Non-pigmented ciliary epithelial cell (primary cell): ENCODE measurements at regions not wholly inside any gene's neighbourhood (a gene's known extent, or its start where the extent isn't known, plus 50 kb on each side); places are given as distances from the start of the nearest gene placed in this dataset.

Experiments used
- DNase-seq: peaks from one replicate; pipeline ENCODE4 v3.0.0-alpha.2; 2010; ENCODE audit warnings: low read depth

GRCh38 chr2:173419506-173419905 is 64.8 kb downstream of the CDCA7 start:
- no peak for DNase-seq

GRCh38 chr2:173424886-173425285 is 70.2 kb downstream of the CDCA7 start:
- no peak for DNase-seq

- no peak for DNase-seq
These were observed 73.4 kb downstream of the CDCA7 start for GRCh38 chr2:173427887-173428668.

GRCh38 chr2:173431191-173431590 is 76.5 kb downstream of the CDCA7 start:
- no peak for DNase-seq

GRCh38 chr2:173432049-173432754 is 77.5 kb downstream of the CDCA7 start:
- no peak for DNase-seq

GRCh38 chr2:173434762-173435569 is 80.3 kb downstream of the CDCA7 start:
- no peak for DNase-seq

GRCh38 chr2:173435574-173435973 is 80.9 kb downstream of the CDCA7 start:
- DNase-seq, result no peak

GRCh38 chr2:173436088-173436487 is 81.4 kb downstream of the CDCA7 start:
- no peak for DNase-seq

- DNase-seq, result no peak
These were observed 86.5 kb downstream of the CDCA7 start for GRCh38 chr2:173441222-173441621.

GRCh38 chr2:173442542-173442941 is 87.9 kb downstream of the CDCA7 start:
- no peak for DNase-seq

- DNase-seq, result no peak
These were observed 92.0 kb downstream of the CDCA7 start for GRCh38 chr2:173446722-173447121.

GRCh38 chr2:173448938-173449471 is 94.3 kb downstream of the CDCA7 start:
- peak; percentile 36 for DNase-seq

GRCh38 chr2:173451118-173451517 is 96.4 kb downstream of the CDCA7 start:
- DNase-seq, result no peak

- DNase-seq, result no peak
These were observed 97.3 kb downstream of the CDCA7 start for GRCh38 chr2:173451941-173452340.

- no peak for DNase-seq
These were observed 97.7 kb downstream of the CDCA7 start for GRCh38 chr2:173452416-173452815.

GRCh38 chr2:173456960-173457359 is 102.3 kb downstream of the CDCA7 start:
- DNase-seq, result no peak

- no peak for DNase-seq
These were observed 102.7 kb downstream of the CDCA7 start for GRCh38 chr2:173457366-173457765.

GRCh38 chr2:173458991-173459780 is 104.5 kb downstream of the CDCA7 start:
- no peak for DNase-seq

GRCh38 chr2:173462892-173463840 is 108.5 kb downstream of the CDCA7 start:
- no peak for DNase-seq

GRCh38 chr2:173463846-173464245 is 109.2 kb downstream of the CDCA7 start:
- no peak for DNase-seq
